Stimulated activated CD4-positive, alpha-beta T cell treated with anti-CD3 and anti-CD28 coated beads, Interleukin-15, amount 100 ng/mL, for 24 hours (primary cell): ENCODE measurements at regions not wholly inside any gene's neighbourhood (a gene's known extent, or its start where the extent isn't known, plus 50 kb on each side); places are given as distances from the start of the nearest gene placed in this dataset.
"Not testable (repeated sequence)": the region's sequence is repeated elsewhere in the genome, so short reads cannot be mapped to it uniquely, and the experiment has no call there.

Source experiments
- DNase-seq: peaks from one replicate; pipeline ENCODE4 v3.0.0-alpha.2; 2020

- DNase-seq, result no peak
These were observed 185.9 kb upstream of the SULF2 start for GRCh38 chr20:47971058-47971791.

- DNase-seq, result no peak
These were observed 185.1 kb upstream of the SULF2 start for GRCh38 chr20:47970282-47970903.

DNA sequence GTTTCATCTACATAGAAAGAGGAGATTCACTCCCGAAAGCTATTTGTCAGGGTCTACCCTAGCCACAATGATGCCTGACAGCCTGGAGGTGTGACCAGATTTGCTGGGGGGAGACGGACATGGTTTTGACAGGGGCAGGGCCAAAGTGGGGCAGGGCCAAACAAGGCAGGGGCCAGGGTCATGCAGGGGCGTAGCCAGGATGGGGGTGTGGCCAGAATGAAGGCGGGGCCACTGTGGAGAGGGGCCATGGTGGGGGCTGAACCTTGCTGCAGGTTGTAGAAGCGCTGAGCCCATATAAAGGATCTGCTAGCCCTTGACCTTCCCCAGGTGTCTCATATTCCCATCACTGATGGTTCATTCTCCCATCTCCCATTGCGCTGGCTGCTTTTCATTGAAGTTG is 184.1 kb upstream of the SULF2 start:
- no peak for DNase-seq

DNA sequence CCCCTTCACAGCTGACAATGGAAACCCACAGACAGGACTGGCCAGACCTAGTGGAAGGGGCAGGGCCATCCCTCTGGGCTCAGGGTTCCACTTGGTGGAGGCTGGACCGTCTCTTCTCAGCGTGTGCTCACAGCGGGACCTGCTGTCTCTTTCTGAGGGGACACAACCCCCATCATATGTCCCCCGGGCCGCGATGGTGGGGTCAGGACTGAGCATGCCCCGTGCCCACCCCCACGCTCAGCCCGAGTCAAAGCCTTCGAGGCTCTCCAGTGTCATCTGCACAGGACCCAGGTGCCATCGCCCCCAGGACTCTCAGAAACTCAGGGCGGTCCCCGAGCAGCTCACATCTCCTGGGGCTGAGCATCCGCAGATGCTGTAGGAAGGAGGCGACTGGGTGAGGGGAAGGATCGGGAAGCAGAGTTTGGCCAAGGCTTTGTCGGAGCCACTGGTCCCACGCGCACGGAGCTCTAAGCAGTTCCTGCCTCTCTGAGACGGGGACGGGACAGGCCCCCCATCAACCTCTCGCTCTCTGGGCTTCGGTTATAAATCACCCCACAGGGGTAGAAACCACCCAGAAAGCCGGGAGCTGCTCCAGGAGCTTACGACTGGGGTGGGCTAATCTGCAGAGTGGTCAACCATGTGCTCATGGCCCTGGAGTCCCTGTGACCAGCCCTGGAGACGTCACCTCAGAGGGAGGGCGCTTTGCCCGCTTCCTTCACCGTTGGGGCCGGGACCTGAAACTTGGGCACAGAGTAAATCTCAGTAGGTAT is 183.4 kb upstream of the SULF2 start:
- no peak for DNase-seq

DNA sequence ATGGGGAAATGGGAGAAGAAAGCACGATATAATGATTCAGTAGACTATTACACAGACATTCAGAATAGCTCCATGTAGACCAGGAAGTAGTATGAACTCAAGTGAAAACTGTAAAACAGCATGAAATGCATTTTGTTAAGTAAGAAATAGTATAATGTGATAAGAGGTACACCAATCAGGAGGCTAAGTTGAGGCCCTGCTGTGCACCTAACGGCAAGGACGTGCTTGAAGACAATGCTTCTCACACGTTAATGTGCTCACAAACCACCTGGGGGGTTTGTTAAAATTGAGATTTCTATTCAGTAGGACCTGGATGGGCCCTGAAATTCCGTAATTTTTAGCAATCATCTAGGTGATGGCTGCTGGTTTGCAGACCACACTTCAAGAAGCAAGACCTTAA is 178.9 kb upstream of the SULF2 start:
- no peak for DNase-seq

DNA sequence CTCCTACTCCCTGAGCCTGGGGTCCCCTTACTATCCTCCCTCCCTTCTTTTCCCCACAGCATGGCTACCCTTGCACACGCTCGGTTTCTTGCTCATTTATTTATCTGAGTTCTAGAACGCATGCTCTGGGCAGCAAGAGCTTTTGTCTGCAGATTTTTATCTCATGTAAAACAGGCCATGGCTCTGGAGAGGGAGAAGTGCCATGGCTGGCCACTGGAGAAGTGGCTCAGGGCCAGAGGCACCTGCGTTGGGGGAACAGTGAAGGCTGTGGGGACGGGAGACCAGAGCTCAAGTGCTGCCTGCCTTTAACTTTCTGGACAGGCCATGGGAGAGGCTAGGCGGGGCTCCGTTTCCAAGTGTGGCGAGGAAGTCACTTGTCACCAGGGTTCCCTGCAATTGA is 177.7 kb upstream of the SULF2 start:
- DNase-seq, result no peak

DNA sequence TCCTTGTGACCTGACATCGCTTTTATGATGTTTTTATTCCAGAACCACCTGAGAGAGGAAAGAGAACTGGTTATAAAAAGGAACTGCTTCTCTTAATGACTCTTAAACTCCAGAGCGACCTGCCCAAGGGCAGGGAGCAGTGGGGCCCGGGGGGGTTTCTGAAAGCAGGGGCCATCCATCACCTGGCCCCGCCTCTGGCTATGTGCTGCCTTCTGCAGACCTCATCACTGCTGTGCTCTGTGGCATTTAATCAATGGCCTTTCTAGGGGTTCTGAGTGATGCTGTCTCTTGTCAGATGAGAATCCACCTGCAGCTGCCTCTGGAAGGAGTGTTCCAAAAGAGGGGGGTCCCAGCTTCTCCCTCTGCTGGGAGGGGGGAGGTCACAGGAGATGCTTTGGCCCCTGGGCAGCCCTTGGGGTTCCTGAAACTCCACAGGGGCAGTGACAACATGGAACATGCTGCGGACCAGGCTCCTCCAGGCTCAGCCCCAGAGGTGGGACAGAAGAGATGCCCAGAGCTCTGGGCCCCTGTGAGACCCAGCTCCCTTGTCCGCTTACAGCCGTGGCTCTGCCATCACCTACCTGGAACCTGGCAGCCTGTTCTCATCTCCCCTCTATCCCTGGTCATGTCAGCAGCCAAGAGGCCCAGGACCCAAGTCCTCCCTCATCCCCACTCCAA is 177.1 kb upstream of the SULF2 start:
- DNase-seq, result no peak

DNA sequence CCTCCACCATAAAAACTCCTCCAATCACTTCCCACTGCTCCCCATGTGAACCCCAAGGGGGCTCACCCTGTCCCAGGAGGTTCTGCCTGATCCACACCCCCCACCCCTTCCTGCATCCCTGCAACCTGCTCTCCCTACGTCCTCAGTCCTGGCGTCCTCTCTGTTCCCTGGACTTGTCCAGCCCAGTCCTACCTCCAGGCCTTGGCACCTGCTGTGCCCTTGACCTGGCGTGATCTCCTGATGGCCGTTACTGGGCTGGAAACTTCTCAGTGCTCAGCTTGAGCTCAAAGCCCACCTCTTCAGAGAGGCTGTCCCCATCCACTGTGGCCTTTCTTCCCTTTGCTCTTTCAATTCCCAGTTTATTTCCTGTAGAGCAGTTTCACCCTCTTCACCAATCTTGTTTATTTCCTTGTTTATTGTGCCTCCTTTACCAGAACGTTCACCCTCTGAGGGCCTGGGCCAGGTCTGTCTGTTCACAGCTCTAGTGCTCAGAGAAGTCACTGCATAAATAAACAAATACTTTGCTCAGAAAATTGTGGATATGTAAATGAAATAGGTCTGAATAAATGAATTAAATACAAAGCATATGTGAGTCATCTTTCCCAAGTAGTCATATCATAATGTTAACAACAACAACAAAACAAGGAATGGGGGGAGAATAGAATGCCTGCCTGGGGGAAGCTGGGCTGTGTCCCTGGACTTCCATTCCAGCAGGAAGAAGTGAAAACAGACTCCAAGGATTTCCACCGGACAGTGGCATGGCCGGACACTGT is 175.7 kb upstream of the SULF2 start:
- DNase-seq, result no peak

DNA sequence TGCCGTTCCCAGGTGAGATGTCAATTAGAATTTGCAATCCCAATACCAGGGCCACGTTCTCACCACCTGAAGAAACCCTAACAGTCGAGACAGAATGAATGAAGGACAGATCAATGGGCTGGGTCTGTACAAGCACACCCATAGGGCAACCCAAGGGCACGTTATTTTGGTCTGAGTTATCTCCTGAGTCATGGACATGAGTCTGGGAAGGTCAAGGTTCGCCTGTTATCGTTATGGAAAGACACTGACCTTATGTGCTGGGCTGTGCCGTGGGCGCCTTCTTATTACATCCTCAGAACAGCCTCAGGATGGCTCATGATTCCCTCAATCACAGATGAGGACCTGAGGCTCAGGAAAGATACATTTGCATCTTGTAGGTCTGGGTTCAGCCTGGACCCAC is 175.0 kb upstream of the SULF2 start:
- DNase-seq, result no peak

DNA sequence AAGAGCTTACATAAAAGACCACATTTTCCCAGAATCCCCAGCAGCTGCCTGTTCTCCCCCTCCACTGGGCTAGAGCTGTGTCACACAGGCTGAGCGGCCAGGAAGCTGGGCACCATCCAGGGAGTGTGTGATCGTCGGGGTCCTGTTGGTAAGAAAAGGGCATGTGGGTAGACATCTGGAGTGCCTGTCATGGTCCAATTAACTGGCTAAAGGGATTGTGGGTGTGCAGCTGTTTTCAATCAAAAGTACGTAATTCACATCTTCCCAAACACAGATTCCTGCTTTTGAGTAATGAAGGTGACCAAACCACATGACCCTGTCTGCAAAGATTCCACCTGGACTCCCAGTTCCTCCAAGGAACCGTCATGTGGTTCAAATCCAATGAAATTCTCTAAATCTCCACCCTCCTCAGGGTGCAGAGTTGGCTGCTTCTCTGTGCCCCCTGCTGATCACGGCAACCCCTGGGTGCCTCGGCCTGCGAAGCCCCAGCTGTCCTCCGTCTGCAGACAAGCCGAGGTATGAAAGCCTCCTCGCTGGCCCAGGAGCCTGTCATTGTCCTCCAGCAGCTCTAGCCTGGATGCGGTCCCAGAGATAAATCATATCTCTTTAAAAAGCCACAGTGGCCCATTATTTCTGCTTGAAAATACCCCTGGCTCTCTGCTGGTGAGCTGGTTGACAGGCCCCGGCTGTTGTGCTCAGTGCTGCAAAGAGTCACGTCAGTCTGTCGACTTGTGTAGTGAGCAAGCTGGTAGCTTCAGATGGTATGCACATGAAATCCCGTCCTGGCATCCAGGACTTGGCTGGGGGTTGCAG is 172.9 kb upstream of the SULF2 start:
- not testable (repeated sequence) for DNase-seq

DNA sequence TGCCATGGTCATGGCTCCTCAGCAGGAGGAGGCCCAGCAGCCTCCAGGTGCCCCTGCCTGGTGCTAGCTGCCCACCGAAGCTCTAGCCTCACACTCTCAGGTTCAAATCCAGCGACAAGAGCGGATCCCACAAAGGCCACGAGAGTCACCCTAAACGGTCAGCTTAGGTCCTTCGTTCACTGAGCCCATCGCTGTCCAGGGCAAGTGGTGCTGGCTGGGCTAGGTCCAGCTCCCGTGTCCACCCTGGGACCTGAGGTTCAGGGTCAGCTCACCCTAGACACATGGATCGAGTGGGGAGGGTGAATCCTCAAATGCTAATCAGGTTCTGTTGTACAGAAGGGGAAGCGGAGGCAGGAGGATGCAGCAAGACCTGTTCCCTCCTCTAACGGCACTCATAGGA is 171.9 kb upstream of the SULF2 start:
- no peak for DNase-seq

- no peak for DNase-seq
These were observed 171.2 kb upstream of the SULF2 start for GRCh38 chr20:47956268-47956995.

DNA sequence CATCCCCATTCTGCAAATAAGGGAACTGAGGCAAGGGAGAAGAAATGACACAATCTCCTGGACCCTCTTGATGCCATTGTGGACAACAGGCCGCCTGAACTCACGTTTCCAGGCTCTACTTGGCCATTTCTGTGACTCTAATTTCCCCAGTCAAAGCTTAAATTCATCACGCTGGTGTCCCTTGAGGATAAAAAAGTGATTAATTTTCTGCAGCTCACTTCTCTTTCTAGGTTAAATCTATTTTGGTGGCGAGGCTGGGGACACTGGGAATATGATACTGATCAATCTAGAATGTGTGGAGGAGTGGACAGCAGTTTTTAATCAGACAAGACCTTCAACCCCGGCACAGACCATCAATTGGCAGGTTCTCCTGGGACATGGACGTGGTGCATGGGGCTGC is 168.2 kb upstream of the SULF2 start:
- no peak for DNase-seq

DNA sequence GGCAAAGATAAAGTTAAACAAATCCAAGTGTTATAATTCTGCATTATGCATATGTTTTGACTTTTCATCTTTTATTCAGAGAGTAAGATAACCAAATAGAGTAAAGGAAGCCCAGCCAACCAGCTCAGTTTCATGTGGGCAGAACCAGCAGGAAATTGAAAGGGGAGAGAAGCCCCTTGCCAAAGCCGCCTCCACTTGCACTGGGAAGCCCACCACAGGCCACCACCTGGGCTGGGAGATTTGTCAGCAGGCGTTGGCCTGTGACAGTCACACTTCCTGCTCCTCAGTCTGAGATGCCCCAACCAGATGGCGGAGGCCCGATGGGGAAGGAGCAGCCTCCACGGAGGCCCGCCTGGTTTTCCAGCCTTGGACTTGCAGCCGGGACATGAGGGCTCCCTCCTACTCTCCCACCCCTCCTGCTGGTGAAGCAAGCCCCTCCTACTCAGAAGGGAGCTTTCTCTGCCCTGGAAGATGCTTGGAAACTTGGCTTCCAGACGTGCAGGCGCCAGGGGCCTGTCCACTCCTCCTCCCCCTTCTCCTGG is 166.8 kb upstream of the SULF2 start:
- DNase-seq, result no peak

- DNase-seq, result no peak
These were observed 166.3 kb upstream of the SULF2 start for GRCh38 chr20:47951521-47951971.

- no peak for DNase-seq
These were observed 165.6 kb upstream of the SULF2 start for GRCh38 chr20:47950913-47951283.

DNA sequence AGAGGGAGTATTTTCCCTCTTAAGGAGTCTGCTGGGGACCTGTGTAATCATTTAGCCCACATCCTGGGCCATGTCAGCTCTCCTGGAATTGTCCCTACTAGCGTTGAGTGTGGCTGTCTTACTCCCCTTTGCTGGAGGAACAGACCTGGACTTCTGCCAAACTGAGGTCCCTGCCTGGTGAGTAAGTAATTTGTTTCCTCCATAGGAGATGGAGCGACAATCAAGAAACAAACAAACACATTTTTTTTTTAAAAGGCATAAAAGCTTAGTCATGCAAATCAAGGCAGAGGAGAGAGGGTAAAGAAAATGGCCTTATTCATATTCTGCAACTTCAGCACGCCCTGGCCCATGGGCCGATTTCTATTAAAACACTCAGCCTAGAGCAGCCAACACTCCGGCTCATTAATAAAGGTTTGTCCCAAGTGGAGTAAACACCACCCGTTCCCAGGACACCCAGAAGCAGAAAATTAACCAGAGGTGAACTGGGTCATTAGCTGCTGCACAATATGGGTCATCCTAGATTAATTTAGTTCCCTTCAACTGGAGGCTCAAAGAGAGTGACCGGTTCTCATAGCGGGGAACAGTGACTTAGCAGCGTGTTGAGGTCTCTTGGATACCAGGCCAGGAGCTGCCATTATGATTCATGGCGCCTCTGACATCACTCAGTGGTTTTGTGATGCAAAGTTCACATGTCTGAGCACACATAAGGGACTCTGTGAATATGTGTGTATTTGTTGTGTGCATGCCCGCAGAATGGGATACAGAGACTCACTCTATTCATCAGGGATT is 165.0 kb upstream of the SULF2 start:
- no peak for DNase-seq

GRCh38 chr20:47949230-47949629 is 163.9 kb upstream of the SULF2 start:
- no peak for DNase-seq

DNA sequence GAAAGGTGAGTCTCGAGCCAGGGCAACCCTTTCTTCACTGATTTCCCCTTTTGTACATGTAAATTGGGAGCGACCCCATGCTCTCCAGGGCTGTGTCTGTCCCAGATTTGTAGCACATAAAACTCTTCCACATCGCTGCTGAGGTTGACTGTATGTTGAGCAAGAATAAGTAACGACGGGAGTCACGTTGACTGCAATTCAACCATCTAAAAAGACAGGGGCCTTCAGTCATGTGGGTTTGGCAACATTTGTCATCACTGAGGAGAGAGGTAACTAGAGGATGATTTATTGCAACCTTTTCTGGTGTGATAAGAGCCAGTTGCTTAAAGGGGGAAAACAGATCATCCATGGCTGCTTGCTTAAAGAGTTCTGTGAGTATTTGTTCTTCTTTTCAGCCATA is 159.4 kb upstream of the SULF2 start:
- no peak for DNase-seq

DNA sequence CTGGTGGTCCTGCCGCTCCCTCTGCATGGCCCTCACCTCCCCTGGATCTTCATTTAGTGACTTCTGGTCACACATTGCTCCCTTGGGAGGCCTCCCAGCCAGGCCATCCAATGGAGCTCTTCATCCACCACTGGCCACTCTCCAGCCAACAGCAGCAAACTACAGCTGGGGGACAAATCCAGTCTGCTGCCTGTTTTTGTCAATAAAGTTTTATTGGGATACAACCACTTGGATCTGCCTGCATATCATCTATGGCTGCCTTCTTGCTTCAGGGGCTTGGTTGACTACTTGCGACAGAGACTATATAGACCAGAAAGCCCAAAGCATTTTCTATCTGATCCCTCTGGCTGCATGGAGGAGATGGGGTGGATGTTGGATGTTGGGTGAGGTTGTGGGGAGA is 156.6 kb upstream of the SULF2 start:
- DNase-seq, result no peak
